ENCODE measurements at regions not wholly inside any gene's neighbourhood (a gene's known extent, or its start where the extent isn't known, plus 50 kb on each side); places are given as distances from the start of the nearest gene placed in this dataset.
"Not testable (repeated sequence)": the region's sequence is repeated elsewhere in the genome, so short reads cannot be mapped to it uniquely, and the experiment has no call there.

GRCh38 chr5:163104464-163104863 is 332.9 kb upstream of the CCNG1 start:
- H3K4me3 ChIP-seq (ENCODE audit: low read depth, low read length): no peak overlapping the region
- no peak for DNase-seq (ENCODE audit: low read depth)
- TF ChIP-seq, protein P1, sequence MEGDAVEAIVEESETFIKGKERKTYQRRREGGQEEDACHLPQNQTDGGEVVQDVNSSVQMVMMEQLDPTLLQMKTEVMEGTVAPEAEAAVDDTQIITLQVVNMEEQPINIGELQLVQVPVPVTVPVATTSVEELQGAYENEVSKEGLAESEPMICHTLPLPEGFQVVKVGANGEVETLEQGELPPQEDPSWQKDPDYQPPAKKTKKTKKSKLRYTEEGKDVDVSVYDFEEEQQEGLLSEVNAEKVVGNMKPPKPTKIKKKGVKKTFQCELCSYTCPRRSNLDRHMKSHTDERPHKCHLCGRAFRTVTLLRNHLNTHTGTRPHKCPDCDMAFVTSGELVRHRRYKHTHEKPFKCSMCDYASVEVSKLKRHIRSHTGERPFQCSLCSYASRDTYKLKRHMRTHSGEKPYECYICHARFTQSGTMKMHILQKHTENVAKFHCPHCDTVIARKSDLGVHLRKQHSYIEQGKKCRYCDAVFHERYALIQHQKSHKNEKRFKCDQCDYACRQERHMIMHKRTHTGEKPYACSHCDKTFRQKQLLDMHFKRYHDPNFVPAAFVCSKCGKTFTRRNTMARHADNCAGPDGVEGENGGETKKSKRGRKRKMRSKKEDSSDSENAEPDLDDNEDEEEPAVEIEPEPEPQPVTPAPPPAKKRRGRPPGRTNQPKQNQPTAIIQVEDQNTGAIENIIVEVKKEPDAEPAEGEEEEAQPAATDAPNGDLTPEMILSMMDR (IDR thresholded peaks at IDR 0.05; ENCODE audit: insufficient read depth, low read length): no peak

DNA sequence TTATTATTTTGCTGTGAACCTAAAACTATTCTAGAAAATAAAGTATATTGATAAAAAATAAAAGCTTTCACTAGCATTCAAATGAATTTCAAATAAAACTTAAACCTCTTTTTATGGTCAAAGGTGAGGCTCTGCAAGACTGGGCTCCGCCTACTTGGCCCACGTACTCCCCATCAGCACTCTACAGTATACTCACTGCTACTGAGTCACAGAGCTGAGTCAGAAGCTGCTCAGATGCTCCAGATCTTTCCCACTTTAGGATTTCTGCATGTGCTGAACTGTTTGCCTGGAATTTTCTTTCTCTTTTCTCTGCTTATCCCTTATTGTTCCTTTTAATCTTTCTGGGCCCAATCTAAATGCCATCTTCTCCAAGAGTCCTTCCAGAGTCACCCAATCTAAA is 331.9 kb upstream of the CCNG1 start:
- no peak for DNase-seq (ENCODE audit: low read depth)
- no peak overlapping the region for H3K4me3 ChIP-seq (ENCODE audit: low read depth, low read length)
- TF ChIP-seq, protein P1 (IDR thresholded peaks at IDR 0.05; ENCODE audit: insufficient read depth, low read length): no peak

GRCh38 chr5:163106098-163106497 is 331.3 kb upstream of the CCNG1 start:
- H3K4me3 ChIP-seq (ENCODE audit: low read depth, low read length): no peak overlapping the region
- TF ChIP-seq, protein P1 (IDR thresholded peaks at IDR 0.05; ENCODE audit: insufficient read depth, low read length): no peak

GRCh38 chr5:163108351-163108750 is 329.0 kb upstream of the CCNG1 start:
- TF ChIP-seq, protein P1 (IDR thresholded peaks at IDR 0.05; ENCODE audit: insufficient read depth, low read length): no peak
- no peak for DNase-seq (ENCODE audit: low read depth)
- H3K4me3 ChIP-seq (ENCODE audit: low read depth, low read length): no peak overlapping the region

More at GRCh38 chr5:163106098-163106497, 331.3 kb upstream of the CCNG1 start:
- no peak for DNase-seq (ENCODE audit: low read depth)

DNA sequence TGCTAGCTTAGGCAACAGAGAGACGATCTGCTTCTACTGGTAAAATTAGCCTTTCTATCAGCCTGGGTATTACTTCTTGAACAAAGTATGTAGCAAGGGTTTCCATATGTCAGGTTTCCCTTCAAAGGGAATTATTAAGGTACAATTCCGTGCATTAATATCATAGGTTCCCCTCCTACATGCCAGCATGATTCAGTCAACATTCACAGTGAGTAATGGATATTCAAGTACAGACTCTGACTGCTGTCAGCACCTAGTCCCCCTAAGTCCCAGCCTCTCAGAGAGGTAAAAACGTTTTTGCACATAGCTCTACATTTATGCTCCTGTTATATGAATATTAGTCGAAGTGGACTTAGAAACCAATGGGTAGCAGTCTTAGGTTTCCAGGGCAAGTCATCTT is 322.4 kb upstream of the CCNG1 start:
- DNase-seq (ENCODE audit: low read depth): no peak
- TF ChIP-seq, protein P1 (IDR thresholded peaks at IDR 0.05; ENCODE audit: insufficient read depth, low read length): no peak
- no peak overlapping the region for H3K4me3 ChIP-seq (ENCODE audit: low read depth, low read length)

DNA sequence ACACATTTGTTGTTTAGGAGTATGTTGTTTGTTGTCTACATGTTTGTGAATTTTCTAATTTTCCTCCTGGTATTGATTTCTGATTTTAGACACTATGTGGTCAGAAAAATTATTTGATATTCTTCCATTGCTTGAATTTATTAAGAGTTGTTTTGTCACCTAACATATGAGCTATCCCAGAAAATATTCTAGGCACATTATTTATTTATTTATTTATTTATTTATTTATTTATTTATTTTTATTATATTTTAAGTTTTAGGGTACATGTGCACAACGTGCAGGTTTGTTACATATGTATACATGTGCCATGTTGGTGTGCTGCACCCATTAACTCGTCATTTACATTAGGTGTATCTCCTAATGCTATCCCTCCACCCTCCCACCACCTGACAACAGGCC is 320.8 kb upstream of the CCNG1 start:
- H3K4me3 ChIP-seq (ENCODE audit: low read depth, low read length): not testable (repeated sequence)

GRCh38 chr5:163134061-163134460 is 303.3 kb upstream of the CCNG1 start:
- no peak for DNase-seq (ENCODE audit: low read depth)
- TF ChIP-seq, protein P1 (IDR thresholded peaks at IDR 0.05; ENCODE audit: insufficient read depth, low read length): no peak
- H3K4me3 ChIP-seq (ENCODE audit: low read depth, low read length): no peak overlapping the region

More for the DNA sequence above, 320.8 kb upstream of the CCNG1 start:
- DNase-seq (ENCODE audit: low read depth): not testable (repeated sequence)
